GM12865 (cell line): ENCODE measurements at regions not wholly inside any gene's neighbourhood (a gene's known extent, or its start where the extent isn't known, plus 50 kb on each side); places are given as distances from the start of the nearest gene placed in this dataset.

ENCODE experiments used
- DNase-seq: peaks from one replicate; pipeline ENCODE4 v3.0.0; 2010; ENCODE audit warnings: low read depth
- H3K4me3 ChIP-seq: 2 replicates; pipeline ENCODE4 v1.5.1; 2011; ENCODE audit warnings: mild to moderate bottlenecking, low read depth, low read length, control low read depth
- CTCF ChIP-seq: IDR thresholded peaks from 2 replicates; pipeline ENCODE4 v1.5.1; 2011; ENCODE audit warnings: low read length, control low read depth, low read depth, inconsistent platforms; ENCODE audit not compliant: insufficient read depth; ENCODE audit errors: missing control alignments

- no peak for TF ChIP-seq CTCF
- no peak for DNase-seq
- no peak overlapping the region for H3K4me3 ChIP-seq
These were observed 138.8 kb upstream of the UNC5B start for GRCh38 chr10:71073451-71074175.

- no peak for DNase-seq
- no peak overlapping the region for H3K4me3 ChIP-seq
- no peak for TF ChIP-seq CTCF
These were observed 138.1 kb upstream of the UNC5B start for GRCh38 chr10:71074176-71074755.

- no peak for TF ChIP-seq CTCF
- DNase-seq: no peak
- H3K4me3 ChIP-seq: no peak overlapping the region
These were observed 137.1 kb upstream of the UNC5B start for GRCh38 chr10:71075086-71075758.

- no peak overlapping the region for H3K4me3 ChIP-seq
- no peak for DNase-seq
- TF ChIP-seq CTCF: no peak
These were observed 136.5 kb upstream of the UNC5B start for GRCh38 chr10:71075759-71076472.

GRCh38 chr10:71076473-71077142 is 135.8 kb upstream of the UNC5B start:
- no peak for TF ChIP-seq CTCF
- H3K4me3 ChIP-seq: no peak overlapping the region

GRCh38 chr10:71077143-71077581 is 135.2 kb upstream of the UNC5B start:
- no peak for TF ChIP-seq CTCF
- no peak for DNase-seq

More at GRCh38 chr10:71076473-71077142, 135.8 kb upstream of the UNC5B start:
- no peak for DNase-seq

More at GRCh38 chr10:71077143-71077581, 135.2 kb upstream of the UNC5B start:
- no peak overlapping the region for H3K4me3 ChIP-seq
